ENCODE measurements at regions not wholly inside any gene's neighbourhood (a gene's known extent, or its start where the extent isn't known, plus 50 kb on each side); places are given as distances from the start of the nearest gene placed in this dataset.
"Not testable (repeated sequence)": the region's sequence is repeated elsewhere in the genome, so short reads cannot be mapped to it uniquely, and the experiment has no call there.

DNA sequence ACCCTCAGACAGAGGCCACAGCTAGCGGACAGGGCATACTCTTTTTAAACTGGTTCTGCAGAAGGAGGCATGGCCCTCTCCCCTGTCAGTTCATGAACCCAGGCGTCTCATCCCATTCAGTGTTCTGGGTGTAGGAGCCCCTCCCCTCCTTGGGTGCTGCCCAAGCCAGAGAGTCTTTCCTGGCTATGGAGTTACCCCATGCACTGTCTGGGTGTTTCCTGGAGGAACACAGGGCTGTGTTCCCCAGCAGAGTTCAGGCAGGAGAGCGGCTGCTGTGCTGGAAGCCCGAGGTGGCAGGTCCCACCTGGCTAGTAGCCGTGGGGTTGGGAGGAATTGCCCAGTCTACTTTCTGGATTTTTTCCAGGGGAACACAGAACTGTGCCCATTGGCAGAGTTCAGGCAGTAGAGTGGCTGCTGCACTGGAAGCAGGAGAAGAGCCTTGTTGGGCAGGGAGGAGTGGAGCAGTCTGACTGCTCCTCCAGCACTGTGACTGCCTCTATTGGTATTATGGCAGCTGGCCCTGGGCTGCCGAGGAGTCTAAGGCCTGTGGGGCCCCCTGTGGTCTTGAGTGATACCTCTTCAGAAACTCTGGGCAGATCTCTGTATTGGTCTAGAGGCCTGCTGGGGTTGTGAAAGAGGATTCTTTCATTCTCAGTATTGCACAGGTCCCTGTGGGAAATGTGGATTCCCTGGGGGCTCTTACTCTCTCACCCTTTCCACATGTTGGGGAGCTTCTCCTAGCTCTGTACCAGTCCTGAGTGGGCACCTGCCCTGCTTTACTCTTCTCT, 168.3 kb downstream of the PCDH20 start:
- intact Hi-C loops (cut with DNase I) = no loop called here
- WGBS, 4 donors = 76 to 87% (median 80%) methylated on average over 6 of the region's 6 CpGs
- DNase-seq (no peak), ATAC-seq (no peak)
- H3K4me1 ChIP-seq = no peaks in the 10 kb centered on the region
- TF ChIP-seq POLR2A (IDR thresholded peaks at IDR 0.05) = no peak
- TF ChIP-seq, protein P1, sequence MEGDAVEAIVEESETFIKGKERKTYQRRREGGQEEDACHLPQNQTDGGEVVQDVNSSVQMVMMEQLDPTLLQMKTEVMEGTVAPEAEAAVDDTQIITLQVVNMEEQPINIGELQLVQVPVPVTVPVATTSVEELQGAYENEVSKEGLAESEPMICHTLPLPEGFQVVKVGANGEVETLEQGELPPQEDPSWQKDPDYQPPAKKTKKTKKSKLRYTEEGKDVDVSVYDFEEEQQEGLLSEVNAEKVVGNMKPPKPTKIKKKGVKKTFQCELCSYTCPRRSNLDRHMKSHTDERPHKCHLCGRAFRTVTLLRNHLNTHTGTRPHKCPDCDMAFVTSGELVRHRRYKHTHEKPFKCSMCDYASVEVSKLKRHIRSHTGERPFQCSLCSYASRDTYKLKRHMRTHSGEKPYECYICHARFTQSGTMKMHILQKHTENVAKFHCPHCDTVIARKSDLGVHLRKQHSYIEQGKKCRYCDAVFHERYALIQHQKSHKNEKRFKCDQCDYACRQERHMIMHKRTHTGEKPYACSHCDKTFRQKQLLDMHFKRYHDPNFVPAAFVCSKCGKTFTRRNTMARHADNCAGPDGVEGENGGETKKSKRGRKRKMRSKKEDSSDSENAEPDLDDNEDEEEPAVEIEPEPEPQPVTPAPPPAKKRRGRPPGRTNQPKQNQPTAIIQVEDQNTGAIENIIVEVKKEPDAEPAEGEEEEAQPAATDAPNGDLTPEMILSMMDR (IDR thresholded peaks at IDR 0.05) = no peak
- H3K36me3 ChIP-seq = no peaks in the 10 kb centered on the region
- H3K4me3 ChIP-seq = no peak overlapping the region
- H3K27me3 ChIP-seq = no peaks in the 10 kb centered on the region
- peaks cover 0 to 17% (median 0%) of the 10 kb centered on the region in 12 donors for H3K9me3 ChIP-seq
- H3K27ac ChIP-seq = no peak overlapping the region

DNA sequence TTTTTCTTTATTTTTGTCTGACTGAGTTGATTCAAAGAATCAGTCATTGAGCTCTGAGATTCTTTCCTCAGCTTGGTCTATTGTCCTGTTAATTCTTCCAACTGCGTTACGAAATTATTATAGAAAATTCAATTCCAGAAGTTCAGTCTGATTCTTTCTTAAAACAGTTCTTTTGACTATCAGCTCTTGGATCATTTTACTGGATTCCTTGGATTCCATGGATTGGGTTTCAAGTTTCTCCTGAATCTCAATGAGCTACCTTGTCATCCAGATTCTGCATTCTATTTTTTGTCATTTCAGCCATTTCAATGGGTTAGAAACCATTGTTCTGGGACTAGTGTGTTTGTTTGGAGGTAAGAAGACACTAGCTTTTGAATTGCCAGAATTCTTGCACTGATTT, 169.3 kb downstream of the PCDH20 start:
- DNase-seq = no peak
- no peak overlapping the region for H3K4me3 ChIP-seq
- H3K27me3 ChIP-seq = no peaks in the 10 kb centered on the region
- H3K9me3 ChIP-seq = peaks cover 0 to 17% (median 0%) of the 10 kb centered on the region in 12 donors
- ATAC-seq = no peak
- 71 to 98% (median 85%) methylated on average over 2 of the region's 2 CpGs for WGBS, 4 donors
- H3K27ac ChIP-seq = no peak overlapping the region
- H3K36me3 ChIP-seq = no peaks in the 10 kb centered on the region
- no peak for TF ChIP-seq POLR2A (IDR thresholded peaks at IDR 0.05)
- TF ChIP-seq, protein P1 (IDR thresholded peaks at IDR 0.05) = no peak
- intact Hi-C loops (cut with DNase I) = no loop called here
- H3K4me1 ChIP-seq = no peaks in the 10 kb centered on the region

DNA sequence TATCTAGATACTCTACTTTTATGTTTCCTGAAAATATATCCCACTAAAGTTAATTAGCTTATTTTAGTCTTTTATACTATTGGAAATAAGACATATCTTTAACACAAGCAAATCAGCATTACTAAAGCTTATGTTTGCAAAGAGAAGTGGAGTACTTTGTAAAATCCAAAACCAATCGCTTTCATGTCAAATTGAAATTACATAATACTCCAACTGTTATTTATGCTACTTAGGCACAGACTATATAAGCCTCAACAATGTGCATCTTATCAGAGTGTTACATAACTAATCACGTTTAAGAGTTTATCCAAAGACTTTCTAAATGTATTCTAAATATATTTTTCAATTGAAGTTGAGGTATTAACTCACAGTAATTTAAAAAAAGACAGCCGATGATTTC, 200.0 kb downstream of the PCDH20 start:
- 59 to 64% (median 60%) methylated on average over 3 of the region's 3 CpGs for WGBS, 4 donors
- Histone ChIP-seq H3K36me3 (no peaks in the 10 kb centered on the region), H3K4me3 (no peak overlapping the region), H3K4me1 (no peaks in the 10 kb centered on the region), H3K9me3 (no peaks in the 10 kb centered on the region), H3K27me3 (no peaks in the 10 kb centered on the region), H3K27ac (no peak overlapping the region)
- ATAC-seq (no peak), DNase-seq (no peak)
- no peak for TF ChIP-seq POLR2A (IDR thresholded peaks at IDR 0.05)
- intact Hi-C loops (cut with DNase I) = no loop called here

DNA sequence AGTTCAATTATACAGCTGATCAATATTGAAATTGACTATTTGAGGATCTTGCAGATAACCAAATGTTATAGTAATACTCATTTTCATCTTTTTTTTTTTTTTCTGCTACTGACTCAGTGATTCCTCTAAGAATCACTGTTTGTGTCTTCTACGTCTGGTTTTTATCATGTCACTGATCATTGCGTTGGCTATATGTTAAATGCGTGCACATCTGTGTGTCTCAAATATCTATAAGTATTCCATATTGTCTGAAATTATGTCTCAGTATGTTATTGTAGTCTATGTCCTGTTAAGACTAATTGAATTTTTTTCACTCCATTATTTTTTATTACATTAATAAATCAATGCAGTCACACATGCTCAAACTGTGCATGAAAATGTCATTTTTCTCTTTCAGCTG, 200.5 kb downstream of the PCDH20 start:
- no peak overlapping the region for H3K27ac ChIP-seq
- intact Hi-C loops (cut with DNase I) = no loop called here
- no peaks in the 10 kb centered on the region for H3K36me3 ChIP-seq
- TF ChIP-seq, protein P1 (IDR thresholded peaks at IDR 0.05) = no peak
- no peak for TF ChIP-seq POLR2A (IDR thresholded peaks at IDR 0.05)
- DNase-seq (no peak), ATAC-seq (no peak)
- no peaks in the 10 kb centered on the region for H3K27me3 ChIP-seq
- H3K4me1 ChIP-seq = no peaks in the 10 kb centered on the region
- 82 to 93% (median 86%) methylated on average over 3 of the region's 3 CpGs for WGBS, 4 donors
- no peak overlapping the region for H3K4me3 ChIP-seq
- no peaks in the 10 kb centered on the region for H3K9me3 ChIP-seq

DNA sequence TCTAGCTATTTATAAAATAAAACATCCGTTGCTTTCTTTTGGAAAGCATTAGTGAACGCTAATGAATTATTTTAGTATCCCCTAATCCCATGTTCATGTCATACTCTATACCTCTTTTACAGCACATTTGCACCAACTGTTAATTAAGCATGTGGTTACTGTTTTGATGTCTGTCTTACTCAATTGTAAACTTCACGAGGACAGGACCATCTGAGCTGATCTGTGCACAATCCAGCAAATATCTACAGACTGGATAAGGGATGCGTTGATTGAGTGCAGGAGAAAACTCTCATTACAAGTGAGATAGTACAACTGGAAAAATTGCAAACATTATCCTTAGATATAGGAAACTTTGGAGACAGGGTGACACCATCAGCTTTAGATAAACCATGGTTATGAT, 201.1 kb downstream of the PCDH20 start:
- 61 to 66% (median 65%) methylated on average over 4 of the region's 4 CpGs for WGBS, 4 donors
- Histone ChIP-seq H3K4me3 (no peak overlapping the region), H3K9me3 (no peaks in the 10 kb centered on the region), H3K4me1 (no peaks in the 10 kb centered on the region), H3K27me3 (no peaks in the 10 kb centered on the region), H3K36me3 (no peaks in the 10 kb centered on the region), H3K27ac (no peak overlapping the region)
- no peak for ATAC-seq
- no peak for DNase-seq
- intact Hi-C loops (cut with DNase I) = no loop called here
- TF ChIP-seq, protein P1 (IDR thresholded peaks at IDR 0.05) = no peak
- TF ChIP-seq POLR2A (IDR thresholded peaks at IDR 0.05) = no peak

DNA sequence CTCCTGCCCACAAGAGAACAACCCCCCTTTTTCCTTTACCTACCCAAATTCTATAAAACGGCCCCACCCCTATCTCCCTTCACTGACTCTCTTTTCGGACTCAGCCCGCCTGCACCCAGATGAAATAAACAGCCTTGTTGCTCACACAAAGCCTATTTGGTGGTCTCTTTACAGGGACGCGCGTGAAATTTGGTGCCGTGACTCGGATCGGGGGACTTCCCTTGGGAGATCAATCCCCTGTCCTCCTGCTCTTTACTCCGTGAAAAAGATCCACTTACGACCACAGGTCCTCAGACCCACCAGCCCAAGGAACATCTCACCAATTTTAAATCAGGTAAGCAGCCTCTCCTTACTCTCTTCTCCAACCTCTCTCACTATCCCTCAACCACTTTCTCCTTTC, 209.8 kb downstream of the PCDH20 start:
- ATAC-seq, H3K27me3 ChIP-seq, H3K4me3 ChIP-seq, H3K9me3 ChIP-seq, DNase-seq, H3K36me3 ChIP-seq, H3K27ac ChIP-seq, H3K4me1 ChIP-seq: not testable (repeated sequence)
- intact Hi-C loops (cut with DNase I) = loop anchor here in 1 of 10 donors (1.0 kb wide), 1 partner anchor 14 kb away; no protein-coding TSS in a partner anchor
- WGBS, 4 donors = 87 to 94% (median 88%) methylated on average over 11 of the region's 11 CpGs

Data from heart left ventricle (tissue), 16 donors.